Liver (tissue), 2 donors: ENCODE measurements at regions not wholly inside any gene's neighbourhood (a gene's known extent, or its start where the extent isn't known, plus 50 kb on each side); places are given as distances from the start of the nearest gene placed in this dataset.

Experiments used
- YY1 ChIP-seq: IDR thresholded peaks from 2 replicates; pipeline ENCODE4 v1.6.1; 2016; ENCODE audit warnings: antibody characterized with exemption, mild to moderate bottlenecking
- TF ChIP-seq, protein P1 (sequence below): fragments of 150-350 bp; IDR thresholded peaks from 2 replicates; pipeline ENCODE4 v1.5.1; 2017; ENCODE audit warnings: improper control_type of control experiment, low read depth, low read length; ENCODE audit not compliant: missing input control
- donor health status: healthy.

DNA sequence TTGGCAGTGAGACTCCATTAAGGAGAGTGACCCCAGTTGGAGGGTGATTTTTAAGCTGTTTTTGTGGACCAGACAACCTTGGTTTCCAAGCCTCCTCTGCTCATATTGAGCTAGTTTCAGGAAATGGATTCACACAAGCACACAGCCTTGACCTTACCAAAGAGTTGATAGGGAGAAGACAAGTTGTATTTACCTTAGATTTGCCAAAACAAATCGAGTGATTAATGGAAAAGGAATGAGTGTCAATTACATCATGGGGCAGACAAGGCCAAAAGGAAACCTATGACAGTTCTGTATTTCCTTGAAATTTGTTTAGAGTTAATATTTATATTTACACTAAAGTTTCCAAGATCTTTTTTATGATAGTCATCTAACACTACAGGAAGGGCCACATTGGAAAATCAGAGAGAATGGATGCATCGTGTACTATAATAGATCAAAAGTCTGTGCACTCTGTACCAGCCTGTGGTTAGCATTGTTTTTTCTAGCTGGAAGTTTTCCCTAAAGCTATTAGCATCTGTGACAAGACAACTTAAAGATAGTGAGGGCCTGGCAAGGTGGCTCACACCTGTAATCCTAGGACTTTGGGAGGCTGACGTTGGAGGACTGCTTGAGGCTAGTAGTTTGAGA is 86.0 kb upstream of the FER start:
- TF ChIP-seq, protein P1, sequence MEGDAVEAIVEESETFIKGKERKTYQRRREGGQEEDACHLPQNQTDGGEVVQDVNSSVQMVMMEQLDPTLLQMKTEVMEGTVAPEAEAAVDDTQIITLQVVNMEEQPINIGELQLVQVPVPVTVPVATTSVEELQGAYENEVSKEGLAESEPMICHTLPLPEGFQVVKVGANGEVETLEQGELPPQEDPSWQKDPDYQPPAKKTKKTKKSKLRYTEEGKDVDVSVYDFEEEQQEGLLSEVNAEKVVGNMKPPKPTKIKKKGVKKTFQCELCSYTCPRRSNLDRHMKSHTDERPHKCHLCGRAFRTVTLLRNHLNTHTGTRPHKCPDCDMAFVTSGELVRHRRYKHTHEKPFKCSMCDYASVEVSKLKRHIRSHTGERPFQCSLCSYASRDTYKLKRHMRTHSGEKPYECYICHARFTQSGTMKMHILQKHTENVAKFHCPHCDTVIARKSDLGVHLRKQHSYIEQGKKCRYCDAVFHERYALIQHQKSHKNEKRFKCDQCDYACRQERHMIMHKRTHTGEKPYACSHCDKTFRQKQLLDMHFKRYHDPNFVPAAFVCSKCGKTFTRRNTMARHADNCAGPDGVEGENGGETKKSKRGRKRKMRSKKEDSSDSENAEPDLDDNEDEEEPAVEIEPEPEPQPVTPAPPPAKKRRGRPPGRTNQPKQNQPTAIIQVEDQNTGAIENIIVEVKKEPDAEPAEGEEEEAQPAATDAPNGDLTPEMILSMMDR: no peak
- peak; percentile 57 for TF ChIP-seq YY1
